Left lobe of liver (tissue), 2 donors: ENCODE measurements at regions not wholly inside any gene's neighbourhood (a gene's known extent, or its start where the extent isn't known, plus 50 kb on each side); places are given as distances from the start of the nearest gene placed in this dataset.
A peak's percentile ranks its signal among the peaks of the same experiment; 100 is the strongest.

ENCODE experiments used
- ATAC-seq: fragments of 200-7000 bp; cut with Tn5 transposase; one replicate; pipeline ENCODE4 v1.9.1; 2020; ENCODE audit warnings: mild to moderate bottlenecking, moderate library complexity
- DNase-seq: peaks from one replicate; pipeline ENCODE4 v3.0.0-alpha.2; 2020; ENCODE audit warnings: low spot score
- donor health status: DM: no; HTN: no; CAD: no; lungs with moderate emphysema.
- donor health status: DM: no; HTN: yes; CAD: no.

DNA sequence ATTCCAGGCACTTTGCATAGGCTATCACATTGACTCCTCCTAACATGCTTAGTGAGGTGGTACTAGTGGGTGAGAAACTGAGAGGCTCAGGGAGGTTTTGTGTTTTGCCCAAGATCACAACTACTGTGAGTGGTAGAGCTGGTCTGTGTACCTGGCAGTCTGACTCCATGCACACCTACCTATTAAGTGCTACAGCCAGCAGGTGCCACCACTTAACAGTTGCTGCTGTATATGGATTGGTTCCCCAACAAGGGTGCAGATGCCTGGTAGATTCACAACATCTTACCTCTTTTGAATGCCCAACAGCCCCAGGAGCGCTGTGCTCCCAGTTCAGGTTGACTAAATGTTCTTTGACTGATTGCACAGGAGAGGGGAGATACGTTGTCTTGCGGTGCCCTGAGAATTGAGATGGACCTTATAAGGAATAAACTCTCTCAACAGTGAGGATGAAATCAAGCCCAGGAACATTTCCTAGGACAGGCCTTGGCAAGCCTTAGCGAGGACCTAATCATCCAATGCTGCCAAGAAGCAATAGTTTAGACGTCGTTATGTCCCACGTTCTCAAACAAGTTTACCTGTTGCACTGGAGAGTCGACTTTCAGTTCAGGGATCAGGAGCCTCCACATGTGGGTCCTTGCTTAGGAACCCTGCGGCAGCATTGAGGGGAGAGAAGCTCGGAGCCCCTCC is 78.9 kb upstream of the F3 start:
- DNase-seq (no peak), ATAC-seq (no peak)

DNA sequence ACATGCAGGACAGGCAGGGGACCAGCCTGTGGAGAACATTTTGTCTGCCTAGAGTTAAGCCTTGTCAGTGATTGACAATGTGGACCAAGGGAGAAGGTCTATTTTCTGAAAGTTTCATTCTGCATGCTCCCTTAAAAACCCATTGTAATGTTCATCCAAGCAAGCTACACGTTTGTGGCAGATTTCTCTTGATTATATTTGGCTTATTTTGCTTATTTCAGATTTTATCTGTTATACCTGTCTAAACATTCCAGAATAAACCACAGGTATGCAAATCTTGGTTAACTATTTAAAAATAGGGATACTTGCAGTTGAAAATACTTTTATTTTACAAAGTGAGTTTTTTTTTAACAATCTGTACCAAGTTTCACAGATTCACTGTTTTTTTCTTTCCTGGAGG is 78.2 kb upstream of the F3 start:
- no peak for ATAC-seq
- no peak for DNase-seq

DNA sequence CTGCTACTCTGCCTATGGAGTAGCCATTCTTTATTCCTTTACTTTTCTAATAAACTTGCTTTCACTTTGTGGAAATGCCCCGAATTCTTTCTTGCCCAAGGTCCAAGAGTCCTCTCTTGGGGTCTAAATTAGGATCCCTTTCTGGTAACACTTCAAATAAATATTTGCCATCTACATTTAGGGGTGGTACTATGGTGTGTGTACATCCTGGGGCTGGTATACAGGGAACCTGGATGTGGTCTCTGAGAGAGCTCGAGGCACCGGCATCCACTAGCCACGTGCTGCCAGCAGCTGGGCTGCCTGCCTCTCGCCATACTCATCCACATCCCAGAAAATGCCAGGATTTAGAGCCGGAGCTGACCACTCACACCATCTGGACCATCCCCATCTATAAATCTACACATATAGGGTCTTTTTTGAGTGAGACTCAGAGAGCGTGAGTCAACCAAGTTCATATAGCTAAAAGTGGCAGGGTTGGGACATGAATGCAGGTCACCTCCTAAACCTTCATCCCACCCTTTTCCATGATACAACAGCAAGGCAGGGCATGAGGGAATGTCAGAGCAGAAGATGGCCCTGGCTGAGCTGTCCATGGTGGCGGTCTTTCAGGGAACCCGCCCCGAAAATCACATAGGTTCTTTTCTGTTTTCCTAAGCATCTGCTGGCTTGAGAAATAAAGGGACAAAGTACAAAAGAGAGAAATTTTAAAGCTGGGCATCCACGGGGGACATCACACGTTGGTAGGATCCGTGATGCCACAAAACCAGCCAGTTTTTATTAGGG is 76.6 kb upstream of the F3 start:
- no peak for DNase-seq

DNA sequence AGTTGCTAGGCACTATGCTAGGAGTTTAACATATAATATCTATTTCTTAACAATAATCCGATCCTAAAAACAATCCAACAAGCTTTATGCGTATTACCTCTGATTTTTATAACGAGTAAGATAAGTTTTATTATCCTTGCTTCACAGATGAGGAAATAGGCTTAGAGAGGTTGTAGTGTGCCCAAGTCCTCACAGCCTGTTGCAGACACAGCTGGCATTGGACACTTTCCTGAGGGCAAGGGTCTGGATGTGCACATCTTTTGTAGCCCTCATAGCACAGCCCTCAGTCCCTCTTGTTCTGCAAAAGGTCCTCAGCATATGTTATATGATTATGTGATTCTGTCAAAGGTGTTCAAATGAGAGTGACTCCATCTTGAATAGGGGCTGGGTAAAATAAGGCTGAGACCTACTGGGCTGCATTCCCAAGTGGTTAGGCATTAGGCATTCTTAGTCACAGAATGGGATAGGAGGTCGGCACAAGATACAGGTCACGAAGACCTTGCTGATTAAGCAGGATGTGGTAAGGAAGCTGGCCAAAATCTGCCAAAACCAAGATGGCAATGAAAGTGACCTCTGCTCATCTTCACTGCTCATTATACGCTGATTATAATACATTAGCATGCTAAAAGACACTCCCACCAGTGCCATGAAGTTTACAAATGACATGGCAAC is 75.7 kb upstream of the F3 start:
- DNase-seq, result no peak
- no peak for ATAC-seq

More for the DNA sequence above, 76.6 kb upstream of the F3 start:
- no peak for ATAC-seq

DNA sequence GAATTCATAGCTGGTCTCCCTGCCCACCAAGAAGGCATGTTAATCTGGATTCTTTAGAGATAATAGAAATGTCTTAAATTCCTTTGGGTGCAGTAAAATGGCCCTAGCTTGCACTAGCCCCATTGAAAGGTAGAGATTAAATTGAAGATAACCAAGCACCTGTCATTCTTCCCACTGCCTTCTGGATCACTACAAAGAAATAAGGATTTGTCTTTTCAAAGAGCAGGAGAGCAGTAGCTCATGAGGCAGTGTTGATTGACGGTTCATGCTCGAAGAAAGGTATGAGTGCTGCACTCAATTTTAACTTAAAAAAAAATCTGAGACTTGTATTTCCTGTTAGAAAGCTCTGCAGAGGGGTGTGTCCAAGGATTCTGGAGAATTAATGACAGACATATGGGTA is 74.9 kb upstream of the F3 start:
- no peak for DNase-seq
- no peak for ATAC-seq

DNA sequence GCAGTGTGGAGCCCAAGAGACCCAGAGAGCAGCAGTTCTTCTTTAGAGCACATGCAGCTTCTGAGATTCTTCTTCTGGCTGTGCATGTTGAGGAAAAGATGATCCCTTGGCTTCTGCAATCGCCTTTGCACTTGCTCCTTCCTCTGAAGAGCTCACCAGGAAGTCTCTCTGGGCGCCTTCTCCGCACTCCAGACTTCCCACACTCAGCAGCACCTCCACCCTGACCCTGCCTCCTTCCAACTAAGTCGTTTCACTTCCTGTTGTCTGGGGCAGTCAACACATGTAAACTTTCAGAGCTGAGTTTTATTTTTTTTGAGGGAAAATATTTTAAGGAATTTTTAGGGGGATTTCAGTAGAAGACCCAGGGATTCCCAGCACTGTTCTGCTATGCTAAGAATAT is 73.4 kb upstream of the F3 start:
- ATAC-seq, result peak; percentile 76
- DNase-seq, result no peak

DNA sequence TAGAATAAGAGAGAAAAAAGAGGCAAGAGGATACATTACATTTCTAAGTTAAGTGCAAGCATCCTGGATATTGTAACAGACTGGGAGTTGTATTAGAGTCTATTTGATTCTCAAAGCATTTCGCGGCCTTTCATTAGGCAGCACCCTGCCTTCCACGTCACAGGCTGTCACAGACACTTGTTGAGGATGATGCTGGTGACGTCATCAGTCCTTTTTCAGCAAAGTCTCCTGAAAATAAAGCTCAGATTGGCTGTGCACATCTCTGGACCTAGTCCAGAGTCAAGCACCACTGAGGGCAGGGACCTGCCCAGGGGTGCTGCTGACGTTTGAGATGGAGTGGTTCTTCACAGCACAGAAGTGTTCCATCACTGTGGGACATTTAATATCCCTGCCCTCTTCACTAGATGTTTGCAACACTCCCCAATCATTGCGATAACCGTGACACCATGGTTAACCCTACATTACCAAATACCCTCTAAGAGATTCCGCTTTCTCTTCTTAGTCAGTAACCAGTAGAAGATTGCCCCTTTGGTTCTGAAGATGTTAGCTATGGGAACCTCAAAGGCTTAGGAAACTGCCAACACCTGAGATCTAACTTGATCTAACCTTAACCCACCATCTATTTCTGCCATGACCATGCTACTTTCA is 72.7 kb upstream of the F3 start:
- no peak for ATAC-seq
- no peak for DNase-seq

DNA sequence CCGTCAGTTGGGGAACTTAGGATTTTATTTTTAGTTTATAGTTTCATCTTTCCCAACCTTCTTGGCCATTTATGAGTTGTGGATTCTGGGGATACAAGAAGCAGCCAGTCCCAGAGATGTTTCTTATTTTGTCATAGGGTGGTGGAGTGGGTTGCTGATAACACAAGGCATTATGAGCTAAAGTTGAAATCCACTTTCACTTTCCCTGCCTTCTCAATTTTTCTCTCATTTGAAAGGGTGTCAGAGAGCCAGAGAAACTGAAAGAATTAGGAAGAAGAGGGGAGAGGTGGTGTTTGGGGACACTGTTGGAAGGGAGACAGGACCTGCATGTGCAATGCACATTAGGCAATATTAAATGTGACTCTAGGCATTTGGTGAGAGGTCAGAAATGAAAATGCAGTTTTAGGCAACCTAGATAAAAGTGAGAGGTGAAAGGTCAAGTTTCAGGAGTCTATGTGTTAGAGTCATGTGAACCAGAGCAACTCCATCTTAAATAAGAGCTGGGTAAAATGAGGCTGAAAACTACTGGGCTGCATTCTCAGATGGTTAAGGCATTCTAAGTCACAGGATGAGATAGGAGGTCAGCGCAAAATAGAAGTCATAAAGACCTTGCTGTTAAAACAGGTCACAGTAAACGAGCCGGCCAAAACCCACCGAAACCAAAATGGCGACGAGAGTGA is 71.1 kb upstream of the F3 start:
- ATAC-seq, result no peak
- DNase-seq, result no peak

DNA sequence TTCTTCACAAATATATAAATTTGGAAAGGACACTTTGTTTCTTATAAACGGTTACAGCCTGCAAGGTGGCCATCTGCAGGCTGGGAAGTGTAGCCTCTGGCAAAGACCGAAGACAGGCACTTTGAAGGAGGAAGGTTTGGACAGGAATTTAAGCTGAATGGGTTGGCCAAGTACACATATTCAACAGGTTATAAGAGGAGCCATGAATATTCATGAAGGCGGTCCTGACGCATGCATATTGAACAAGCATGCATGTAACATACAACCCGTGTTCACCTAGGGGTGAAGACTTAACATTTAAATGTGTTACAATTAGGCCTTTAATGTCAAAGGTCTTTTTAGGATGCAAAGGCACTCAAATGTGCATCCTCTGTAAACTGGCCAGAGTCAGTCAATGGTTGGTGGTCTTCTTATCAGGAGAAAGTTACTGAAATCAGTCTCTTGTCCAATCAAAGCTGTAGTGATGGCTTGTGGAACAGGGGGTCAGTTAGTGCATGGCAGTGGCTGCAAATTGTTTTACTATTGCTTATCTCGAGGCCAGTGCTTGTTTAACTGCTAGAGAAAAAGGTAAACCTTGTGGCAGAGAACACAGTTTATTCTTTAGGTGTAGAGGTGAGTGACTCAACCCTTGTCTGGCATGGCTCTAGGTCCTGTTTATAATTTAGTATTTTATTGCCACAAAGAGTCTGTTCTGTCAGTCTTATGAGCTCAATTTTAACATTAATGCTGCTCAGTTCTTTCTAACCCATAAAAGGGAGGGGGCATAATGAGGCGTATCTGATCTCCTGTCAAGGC is 70.3 kb upstream of the F3 start:
- ATAC-seq (no peak), DNase-seq (no peak)

DNA sequence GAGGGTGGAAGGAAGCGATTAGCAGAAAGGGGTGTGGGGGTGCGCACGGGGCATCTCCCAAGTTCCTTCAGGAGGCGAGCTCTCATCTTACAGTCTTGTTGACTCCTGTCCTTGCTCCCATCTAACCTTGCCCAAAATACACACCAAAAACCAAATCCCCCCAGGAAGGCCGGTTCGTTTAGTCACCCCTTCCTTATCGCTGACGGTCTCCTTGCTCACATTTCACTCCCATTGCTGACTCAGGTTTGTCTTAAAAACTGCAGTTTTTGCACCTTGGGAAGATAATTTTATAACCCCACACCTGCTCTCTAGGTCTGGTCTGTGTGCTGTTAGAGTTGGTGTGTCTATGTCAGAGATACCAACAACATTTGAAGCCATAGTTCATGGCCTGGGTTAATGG is 68.1 kb upstream of the F3 start:
- DNase-seq (no peak), ATAC-seq (no peak)

DNA sequence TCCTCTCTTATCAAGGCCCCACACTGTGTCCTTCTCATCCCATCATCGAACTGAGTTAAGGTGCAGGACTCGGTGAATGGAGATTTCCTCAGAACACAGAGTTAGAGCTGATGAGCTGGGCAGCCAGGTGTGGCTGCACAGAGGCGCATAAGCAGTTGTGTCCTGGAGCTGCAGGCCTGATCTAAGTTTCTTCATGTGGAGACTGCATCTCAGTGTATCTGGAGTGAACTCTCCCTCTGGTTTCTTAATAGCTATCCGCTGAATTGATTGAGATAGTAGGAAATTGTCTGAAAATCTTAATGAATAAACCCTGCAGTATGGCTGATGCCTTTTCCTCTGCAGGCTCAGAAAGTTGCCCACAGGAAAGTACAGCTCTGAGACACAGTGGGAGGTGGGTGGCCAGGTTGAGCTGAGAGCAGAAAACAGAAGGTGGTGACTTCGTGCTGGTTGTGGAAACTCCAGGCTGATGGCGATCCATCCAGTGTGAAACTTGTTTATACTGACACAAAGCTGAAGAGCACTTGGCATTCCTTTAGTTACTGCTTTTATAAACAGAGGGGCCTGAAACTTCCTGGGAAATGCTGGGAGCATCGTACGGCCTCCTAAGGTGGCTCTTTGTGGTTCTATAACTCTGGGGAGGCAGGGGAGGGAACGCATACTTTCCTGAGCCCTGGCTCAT is 67.4 kb upstream of the F3 start:
- ATAC-seq (no peak), DNase-seq (no peak)

DNA sequence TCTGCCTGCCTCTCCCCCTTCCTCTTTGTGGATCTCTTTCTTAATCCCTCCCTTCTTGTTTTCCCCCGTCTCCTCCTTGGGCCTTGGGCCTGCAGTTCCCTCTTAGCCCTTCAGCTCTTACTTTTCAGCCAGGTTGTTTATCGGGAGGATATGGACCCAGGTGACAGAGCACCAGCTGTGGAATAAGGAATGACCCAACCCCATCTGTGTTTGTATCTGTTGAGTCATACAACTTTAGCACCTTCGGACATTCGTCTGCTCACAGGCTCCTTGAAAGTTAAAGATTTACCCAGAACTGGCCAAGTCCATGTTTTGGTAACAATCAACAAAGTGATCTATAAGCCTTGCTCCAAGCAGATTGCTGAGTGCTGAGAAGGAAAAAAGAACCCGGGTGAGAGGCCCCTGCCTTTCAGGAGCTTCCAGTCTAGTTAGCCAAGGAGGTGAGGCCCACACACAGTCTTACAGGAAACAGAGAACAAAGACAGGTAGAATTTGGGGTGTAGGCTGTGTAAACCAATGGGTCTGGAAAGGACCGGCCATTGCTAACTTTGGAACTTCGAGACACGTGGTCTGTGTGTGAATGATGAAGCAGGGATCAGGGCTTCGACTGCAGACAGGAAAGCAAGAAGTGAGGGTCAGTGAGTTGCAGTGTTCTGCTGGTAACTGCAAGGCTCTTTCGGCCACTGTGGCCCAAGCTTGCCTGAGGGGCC is 66.7 kb upstream of the F3 start:
- no peak for DNase-seq
- ATAC-seq, result peak; percentile 37

DNA sequence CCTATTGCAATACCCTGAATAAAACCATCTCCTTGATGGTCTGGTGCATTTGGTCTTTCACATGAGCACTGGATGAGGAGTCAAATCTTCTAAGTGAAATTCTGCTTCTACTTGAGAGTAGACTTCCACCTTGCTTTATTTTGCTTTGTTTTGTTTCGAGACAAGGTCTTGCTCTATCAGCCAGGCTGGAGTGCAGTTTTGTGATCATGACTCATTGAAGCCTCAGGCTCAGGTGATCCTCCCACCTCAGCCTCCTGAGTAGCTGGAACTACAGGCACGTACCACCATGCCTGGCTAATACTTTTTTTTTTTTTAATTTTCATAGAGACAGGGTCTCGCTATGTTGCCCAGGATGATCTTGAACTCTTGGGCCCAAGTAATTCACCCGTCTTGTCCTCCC is 65.8 kb upstream of the F3 start:
- ATAC-seq (no peak), DNase-seq (no peak)

DNA sequence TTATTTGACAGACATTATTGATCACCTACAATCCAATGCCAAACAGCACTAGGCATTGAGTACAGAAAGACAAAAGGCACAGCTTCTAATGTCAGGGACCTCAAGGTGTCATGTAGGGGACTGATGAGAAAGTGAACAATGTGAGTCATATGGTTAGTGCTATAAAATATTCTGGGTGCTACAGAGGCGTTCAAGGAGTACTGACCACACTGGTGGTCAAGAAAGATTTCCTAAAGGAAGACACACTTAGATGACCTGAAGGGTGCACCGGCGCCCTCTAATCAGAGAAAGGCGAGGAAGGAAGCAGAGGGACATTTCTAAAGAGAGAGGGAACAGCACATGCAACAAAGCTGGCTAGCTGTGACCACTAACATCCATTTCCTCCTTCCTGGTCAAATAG is 64.9 kb upstream of the F3 start:
- no peak for DNase-seq
- ATAC-seq, result no peak

DNA sequence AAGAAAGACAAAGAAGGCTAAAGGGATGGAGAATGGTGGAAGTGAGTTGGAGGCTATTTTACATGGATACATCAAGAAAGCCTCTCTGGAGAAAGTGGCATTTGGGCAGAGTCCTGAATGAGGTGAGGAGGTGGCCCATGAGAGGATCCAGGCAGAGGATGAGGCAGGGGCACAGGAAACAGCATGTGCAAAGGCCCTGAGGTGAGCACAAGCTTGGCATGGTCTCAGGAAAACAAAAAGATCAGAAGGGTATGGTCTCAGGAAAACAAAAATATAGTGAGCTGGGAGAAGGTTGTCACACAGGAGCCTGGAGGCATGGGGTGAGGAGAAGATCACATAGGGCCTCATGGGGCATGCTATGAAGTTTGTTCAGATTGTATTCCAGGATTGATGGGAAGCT is 62.1 kb upstream of the F3 start:
- DNase-seq, result no peak
- no peak for ATAC-seq

DNA sequence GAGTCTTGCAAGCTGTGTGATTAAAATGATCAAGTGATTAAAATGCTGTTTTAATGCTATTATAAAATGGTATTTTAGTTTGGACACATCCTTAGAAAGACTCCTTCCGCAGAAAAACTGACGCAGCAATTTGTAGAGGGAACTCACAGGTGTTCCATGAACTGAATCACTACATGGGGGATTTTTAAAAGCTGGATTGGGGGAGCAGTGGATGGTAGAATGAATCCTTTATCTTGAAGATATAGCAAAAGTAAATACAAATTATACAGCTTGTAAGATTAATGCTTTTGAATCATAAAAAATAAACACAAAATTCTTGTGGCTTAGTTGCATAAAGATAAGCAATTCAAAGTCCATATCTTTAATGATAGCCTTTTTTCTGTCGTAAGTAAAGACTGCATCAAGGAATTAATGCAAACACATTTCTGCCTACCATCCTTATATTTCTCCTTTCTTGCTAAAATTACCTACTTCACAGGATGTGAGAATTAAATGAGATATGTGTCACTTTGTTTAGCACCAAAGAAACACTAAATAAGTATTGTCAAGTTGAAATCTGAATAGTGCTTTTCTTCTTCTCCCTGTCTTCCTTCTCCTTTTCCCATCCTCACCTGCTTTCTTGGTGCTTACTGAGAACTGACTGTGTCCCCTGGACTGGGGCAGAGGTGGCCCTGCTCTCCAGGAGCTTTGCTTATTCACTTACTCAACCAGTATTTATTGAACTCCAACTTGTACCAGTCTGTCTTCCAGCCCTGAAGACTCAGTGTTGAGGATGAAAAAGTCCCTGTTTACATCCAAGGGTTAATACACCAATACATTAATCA is 61.5 kb upstream of the F3 start:
- DNase-seq, result no peak
- ATAC-seq, result no peak

DNA sequence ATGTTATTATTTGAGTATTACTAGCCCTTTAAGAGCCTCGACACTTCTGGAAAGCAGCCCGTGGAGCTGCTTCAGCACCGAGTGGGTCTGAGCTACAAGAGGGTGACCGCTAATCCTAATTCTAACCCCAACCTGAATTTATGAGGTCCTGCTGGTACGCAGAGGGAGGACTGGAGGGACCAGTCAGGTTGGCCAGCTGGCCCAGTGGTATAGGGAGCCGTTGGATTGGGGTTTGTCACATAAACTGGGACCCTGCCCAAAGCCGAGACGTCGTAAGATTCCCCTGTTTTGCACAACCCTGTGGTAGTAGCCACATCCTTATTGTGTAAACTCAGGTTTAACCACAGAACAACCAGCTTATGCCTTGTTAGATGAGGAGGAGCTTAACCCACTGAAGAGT is 60.8 kb upstream of the F3 start:
- no peak for DNase-seq
- peak; percentile 42 for ATAC-seq

DNA sequence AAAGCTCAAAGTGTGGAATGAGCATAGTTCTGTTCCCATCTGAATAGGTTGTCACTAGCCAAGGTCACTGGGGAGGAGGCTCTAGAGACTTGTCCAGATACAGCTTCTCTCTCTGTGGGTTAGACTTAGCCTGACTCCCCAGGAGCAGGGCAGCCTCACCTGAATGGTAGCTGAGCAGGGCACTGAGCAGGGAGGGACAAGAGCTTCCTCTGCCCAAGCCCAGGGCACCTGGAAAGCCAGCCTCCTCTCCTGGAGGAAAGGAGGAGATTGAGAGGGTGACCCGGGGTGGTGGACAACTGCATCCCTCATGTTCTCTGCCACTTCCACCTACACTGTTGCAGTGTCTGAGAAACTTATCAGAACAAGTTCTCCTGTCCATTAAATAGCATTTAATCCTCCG is 59.0 kb upstream of the F3 start:
- DNase-seq, result no peak
- no peak for ATAC-seq
